DND-41 (cell line): ENCODE measurements at regions not wholly inside any gene's neighbourhood (a gene's known extent, or its start where the extent isn't known, plus 50 kb on each side); places are given as distances from the start of the nearest gene placed in this dataset.

Experiments
- EZH2 ChIP-seq: IDR thresholded peaks from 3 replicates; pipeline ENCODE4 v1.6.1; 2012; ENCODE audit warnings: borderline replicate concordance, low read depth, mild to moderate bottlenecking, moderate library complexity, low read length, inconsistent platforms; ENCODE audit not compliant: severe bottlenecking
- TF ChIP-seq, protein P1 (sequence below): IDR thresholded peaks from 2 replicates; pipeline ENCODE4 v1.5.1; 2012; ENCODE audit warnings: borderline replicate concordance, low read length, moderate library complexity, mild to moderate bottlenecking; ENCODE audit not compliant: poor library complexity, severe bottlenecking; ENCODE audit errors: extremely low read depth

DNA sequence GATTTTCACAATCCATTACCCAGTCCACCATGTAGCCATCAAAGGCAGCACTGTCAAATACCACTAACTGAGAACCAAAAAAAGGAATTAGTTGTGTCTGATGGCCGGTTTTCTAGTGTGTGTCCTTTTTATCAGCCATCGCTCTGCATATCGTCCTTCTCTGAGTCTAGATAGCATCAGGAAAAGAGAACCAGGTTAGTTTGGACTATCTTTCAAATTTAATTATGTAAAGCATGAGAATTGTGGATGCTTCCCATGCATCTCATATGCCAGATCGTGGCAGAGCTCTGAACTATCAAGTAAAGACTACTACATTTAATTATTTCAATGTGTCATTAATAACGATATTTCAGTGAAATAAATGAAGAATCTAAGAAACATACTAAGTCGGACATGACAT, 691.9 kb downstream of the FAM181B start:
- TF ChIP-seq EZH2: no peak
- TF ChIP-seq, protein P1, sequence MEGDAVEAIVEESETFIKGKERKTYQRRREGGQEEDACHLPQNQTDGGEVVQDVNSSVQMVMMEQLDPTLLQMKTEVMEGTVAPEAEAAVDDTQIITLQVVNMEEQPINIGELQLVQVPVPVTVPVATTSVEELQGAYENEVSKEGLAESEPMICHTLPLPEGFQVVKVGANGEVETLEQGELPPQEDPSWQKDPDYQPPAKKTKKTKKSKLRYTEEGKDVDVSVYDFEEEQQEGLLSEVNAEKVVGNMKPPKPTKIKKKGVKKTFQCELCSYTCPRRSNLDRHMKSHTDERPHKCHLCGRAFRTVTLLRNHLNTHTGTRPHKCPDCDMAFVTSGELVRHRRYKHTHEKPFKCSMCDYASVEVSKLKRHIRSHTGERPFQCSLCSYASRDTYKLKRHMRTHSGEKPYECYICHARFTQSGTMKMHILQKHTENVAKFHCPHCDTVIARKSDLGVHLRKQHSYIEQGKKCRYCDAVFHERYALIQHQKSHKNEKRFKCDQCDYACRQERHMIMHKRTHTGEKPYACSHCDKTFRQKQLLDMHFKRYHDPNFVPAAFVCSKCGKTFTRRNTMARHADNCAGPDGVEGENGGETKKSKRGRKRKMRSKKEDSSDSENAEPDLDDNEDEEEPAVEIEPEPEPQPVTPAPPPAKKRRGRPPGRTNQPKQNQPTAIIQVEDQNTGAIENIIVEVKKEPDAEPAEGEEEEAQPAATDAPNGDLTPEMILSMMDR: no peak
